D721Med (cell line): ENCODE measurements at regions not wholly inside any gene's neighbourhood (a gene's known extent, or its start where the extent isn't known, plus 50 kb on each side); places are given as distances from the start of the nearest gene placed in this dataset.
A peak's percentile ranks its signal among the peaks of the same experiment; 100 is the strongest.

Experiments
- DNase-seq: peaks from one replicate; pipeline ENCODE4 v3.0.0; 2011; ENCODE audit warnings: low spot score; ENCODE audit not compliant: insufficient read length
- FAIRE-seq: peaks from 2 replicates; lab custom pipeline; 2011; peaks lifted over from hg19 to GRCh38; lab: Jason Lieb, UNC
- CTCF ChIP-seq: IDR thresholded peaks from 2 replicates; pipeline ENCODE4 v1.5.1; 2012; ENCODE audit warnings: mild to moderate bottlenecking, control low read depth; ENCODE audit not compliant: insufficient read depth; ENCODE audit errors: missing control alignments

- no peak for FAIRE-seq
- no peak for TF ChIP-seq CTCF
- DNase-seq = no peak
Observed at GRCh38 chr3:5278666-5279065, 91.2 kb downstream of the EDEM1 start.

GRCh38 chr3:5282703-5283102, 95.2 kb downstream of the EDEM1 start:
- no peak for TF ChIP-seq CTCF
- peak; percentile 38 for FAIRE-seq
- DNase-seq = no peak

GRCh38 chr3:5285439-5285838, 97.9 kb downstream of the EDEM1 start:
- no peak for TF ChIP-seq CTCF
- FAIRE-seq (no peak), DNase-seq (no peak)

DNA sequence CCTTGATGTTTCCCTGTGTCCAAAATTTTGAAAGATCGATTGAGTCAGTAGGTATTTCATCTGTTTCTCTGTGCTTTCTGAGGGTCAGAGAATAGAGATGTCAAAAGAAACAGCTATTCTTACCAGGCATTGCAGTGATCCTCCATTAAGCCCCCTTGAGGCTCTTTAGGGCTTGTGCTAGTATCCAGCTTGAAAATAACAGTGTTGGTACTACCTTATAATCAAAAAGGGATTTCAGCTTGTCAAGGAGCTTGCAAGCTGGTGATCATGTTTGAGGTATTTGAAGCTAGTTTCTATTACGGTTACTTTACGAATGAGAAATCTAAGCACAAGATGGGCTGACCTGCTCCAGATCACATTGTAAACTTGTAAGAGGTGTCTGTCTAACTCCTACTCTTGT, 103.4 kb downstream of the EDEM1 start:
- FAIRE-seq = peak; percentile 56
- no peak for DNase-seq
- TF ChIP-seq CTCF = no peak

GRCh38 chr3:5292512-5292911, 105.0 kb downstream of the EDEM1 start:
- TF ChIP-seq CTCF = no peak
- DNase-seq = no peak
- FAIRE-seq = no peak

DNA sequence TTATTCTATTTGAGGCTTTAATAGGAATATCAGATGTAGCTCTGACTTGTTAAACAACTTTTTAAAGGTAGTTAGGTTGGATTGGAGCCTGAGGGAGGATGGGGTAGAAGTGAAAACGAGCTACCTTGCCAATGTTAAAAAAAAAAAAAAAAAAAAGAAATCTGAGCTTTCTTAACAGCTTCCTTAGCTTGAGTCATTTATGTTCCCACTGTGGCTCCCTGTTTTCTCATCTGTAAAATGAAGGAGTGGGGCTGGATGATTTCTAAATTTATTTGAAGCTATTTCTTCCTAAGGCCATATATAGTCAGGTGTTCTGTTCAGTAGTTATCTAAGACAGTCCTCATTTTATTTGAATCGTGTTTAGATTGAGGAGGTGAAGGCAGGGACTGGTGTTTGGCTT, 105.7 kb downstream of the EDEM1 start:
- DNase-seq (no peak), FAIRE-seq (peak; percentile 35)
- TF ChIP-seq CTCF = no peak

DNA sequence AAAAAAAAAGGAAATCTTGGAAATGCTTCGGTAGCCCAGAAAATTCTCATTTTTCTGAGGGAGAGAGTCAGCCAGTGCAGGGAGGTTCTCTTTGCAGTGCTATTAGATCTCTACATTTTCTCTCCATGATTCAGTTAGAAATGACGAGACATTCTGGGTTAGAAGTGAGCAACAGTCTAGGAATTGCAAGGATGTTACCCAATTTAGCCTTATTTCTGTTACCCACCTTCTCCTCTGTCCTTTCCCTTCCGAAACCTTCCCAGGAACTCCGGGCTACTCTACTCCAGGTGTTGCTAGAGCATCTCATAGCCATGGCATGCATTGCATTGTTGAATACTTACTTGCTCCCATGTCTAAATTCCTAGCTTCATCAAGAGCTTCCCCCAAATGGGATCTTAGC, 106.8 kb downstream of the EDEM1 start:
- FAIRE-seq (no peak), DNase-seq (no peak)
- no peak for TF ChIP-seq CTCF
